HG02852 (cell line): ENCODE measurements at regions not wholly inside any gene's neighbourhood (a gene's known extent, or its start where the extent isn't known, plus 50 kb on each side); places are given as distances from the start of the nearest gene placed in this dataset.
"Not testable (repeated sequence)": the region's sequence is repeated elsewhere in the genome, so short reads cannot be mapped to it uniquely, and the experiment has no call there.

ENCODE experiments used
- ATAC-seq: cut with Tn5 transposase; IDR thresholded peaks from one replicate; pipeline ENCODE4 v1.9.1; 2021; ENCODE audit warnings: mild to moderate bottlenecking, moderate library complexity; ENCODE audit not compliant: unreplicated experiment

- ATAC-seq, result no peak
Measured at GRCh38 chr20:6662309-6662708, 105.2 kb upstream of the BMP2 start.

DNA sequence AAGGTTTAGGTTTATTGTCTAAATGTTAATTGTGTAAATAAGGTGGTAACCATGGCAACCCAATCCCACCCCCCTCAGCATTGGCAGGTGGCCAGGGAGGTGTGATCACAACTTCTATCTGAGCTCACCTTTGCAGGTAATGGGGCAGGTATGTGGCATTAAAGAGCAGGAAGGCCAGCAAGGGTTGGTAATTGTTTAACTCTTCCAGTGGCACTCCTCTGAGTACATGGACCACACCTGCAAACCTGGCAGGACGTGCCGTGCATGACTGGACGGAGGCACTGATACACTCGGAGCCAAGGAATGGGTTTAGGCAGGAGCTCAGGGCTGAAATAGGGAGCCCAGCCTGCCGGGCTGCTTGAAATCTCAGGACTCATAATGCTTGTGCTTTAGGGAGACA is 107.0 kb upstream of the BMP2 start:
- ATAC-seq, result no peak

DNA sequence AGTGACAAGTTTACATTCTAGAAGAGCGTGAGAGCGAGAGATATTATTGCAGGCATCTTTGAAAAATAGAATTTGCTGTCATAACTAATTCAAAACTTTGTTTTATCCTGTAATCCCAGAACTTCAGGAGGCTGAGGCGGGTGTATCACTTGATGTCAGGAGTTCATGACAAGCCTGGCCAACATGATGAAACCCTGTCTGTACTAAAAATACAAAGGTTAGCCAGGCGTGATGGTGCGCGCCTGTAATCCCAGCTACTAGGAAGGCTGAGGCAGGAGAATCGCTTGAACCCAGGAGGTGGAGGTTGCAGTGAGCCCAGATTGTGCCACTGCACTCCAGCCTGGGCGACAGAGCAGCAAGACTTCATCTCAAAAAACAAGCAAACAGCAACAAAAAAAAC is 108.6 kb upstream of the BMP2 start:
- not testable (repeated sequence) for ATAC-seq

DNA sequence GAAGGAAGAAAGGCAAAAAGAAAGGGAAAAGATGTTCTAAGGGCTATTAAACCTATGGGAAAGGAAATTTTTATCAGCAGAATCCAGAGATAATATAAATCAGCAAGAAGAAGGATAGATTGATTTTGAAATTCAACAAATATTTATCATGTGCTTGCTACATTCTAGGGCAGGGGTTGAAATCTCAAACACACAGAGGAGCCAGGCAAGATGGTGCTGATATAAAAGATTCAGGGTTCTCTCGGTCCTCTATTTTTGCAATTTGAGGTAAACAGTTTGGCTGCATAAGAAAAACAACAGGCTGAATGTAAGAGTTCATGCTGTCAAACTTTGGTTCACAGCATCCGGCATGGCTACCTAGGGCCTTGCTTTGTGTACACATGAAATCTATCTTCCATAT is 109.6 kb upstream of the BMP2 start:
- ATAC-seq, result no peak

DNA sequence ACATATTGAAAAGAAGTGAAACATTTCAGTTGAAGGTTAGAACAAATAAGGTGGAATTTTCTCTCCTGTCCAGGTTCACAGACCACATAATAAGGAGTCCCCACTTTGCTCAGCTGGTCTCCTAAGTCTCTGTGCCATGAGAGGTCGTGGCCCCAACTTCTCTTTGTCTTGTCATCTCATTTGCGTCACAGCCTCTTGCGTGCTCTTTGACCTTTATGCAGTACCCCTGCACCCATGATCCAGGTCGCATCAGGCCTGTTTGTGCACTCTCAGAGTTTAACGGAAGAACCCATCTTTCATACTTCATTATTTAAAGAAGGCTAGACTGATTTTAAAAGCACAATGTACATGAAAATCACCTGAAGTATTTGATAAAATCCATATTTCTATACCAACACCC is 110.4 kb upstream of the BMP2 start:
- no peak for ATAC-seq

DNA sequence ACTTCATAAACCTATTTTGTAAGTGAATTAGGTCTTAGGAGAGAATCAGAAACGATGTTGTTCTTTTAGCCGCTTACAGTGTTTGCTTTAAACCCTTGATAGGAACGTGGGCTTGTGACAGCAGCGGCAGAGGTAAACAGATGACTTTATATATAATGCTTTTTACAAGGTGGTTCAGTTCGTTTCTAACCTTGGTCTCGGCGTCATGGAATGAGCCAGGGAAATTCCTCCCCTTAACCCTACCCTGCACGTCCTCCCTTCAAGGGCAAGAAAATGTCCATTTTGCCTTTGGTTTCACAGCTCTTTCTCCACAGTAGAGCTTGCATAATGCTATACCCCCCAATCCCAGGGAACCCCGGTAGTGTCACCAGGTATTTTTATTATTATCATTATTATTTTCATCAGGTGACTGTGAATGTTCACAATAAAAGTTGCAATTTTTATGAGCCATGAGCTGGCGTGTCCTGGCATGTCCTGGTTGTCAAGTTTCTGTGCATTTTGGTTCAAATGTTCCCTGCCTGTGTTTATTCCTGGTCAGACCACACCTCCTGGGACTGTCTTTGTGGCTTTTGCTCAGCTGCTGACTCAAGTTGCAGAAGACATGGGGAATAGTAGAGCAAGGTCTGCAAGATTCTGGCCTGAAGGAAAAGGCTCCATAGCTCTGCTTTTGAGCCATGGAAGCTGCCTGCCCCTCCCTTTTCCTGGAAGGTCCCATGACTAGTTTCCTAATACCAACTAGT is 112.8 kb upstream of the BMP2 start:
- ATAC-seq, result no peak

- ATAC-seq, result no peak
Measured at GRCh38 chr20:6651561-6651960, 115.9 kb upstream of the BMP2 start.

DNA sequence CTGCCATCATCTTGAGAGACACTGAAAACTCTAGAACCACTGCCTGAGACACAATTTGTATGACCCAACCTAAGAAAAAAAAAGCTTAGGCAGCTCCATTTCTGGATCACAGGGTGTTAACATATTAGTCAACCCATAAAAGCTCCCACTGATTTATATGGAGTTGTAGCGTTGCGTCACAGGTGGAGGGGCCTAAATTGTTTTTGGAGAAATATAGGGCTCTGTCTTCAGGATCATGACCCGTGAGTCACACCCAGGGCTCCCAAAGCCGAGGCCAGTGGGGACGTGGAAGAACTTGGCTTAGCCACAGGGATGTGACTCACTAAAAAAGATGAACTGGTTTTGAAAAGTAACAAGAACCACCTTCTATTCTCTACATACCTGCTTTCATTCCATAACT is 116.5 kb upstream of the BMP2 start:
- ATAC-seq, result no peak

DNA sequence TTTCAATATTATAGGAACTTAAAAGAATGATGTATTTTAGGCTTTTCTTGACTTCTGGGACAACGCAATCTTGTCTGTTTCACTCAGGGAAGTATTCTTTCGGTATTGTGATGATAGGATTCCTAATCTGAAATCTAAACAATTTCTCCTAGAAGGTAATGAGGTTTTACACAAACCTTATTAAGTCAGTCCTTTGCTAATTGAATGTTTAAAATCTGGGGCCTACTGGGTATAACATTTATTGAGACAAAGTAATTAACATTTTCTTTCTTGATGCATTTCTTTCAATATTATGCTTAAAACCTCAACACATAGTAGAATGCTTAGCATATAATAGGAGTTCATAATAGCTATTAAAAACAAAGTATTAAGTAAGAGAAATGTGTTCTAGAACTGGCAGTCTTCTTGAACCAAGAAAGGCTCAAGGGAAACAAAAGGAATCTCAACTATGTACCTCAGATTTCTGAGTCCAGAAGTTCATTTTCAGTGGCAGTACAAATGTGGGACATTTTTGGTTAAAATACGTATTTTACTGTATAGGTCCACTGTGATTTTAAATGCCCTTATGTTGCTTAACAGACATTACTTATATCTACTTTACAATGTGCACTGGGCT is 121.4 kb upstream of the BMP2 start:
- ATAC-seq, result no peak

DNA sequence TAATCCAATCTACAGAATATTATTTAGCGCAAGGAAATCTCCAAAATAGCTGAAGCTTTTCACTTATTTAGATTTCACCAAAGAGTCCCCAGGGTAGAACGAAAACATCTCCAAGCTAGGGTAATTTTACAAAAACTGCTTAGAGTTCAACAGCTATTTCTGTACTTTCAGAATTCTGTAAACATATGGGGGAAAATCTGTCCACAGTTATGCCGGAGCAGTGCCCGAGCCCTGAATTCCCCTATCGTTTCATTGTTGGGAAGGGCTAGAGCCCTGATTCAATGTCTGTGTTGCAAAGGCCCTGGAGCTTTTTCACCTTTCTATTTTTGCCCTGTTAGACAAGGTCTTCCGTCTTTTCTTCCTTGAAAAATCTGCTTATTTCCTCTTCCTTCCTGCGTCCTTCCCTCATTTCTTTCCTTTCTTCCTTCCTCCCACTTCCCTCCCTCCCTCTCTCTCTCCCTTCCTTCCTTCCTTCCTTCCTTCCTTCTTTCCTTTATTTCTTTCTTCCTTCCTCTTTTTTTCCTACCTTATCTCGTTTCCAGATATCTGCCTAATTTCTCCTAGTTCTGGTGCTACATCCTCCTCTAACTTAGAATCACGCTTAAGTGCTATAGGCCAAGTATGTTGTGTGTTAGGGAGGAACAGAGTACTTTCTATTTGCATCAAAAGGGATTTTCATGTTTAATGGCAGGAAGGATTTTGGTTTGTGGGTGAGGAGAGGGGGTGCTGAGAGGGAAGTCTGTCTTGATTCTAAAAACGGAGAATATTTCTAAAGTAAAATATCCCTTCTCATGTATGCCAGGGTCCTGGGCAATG is 122.5 kb upstream of the BMP2 start:
- no peak for ATAC-seq

DNA sequence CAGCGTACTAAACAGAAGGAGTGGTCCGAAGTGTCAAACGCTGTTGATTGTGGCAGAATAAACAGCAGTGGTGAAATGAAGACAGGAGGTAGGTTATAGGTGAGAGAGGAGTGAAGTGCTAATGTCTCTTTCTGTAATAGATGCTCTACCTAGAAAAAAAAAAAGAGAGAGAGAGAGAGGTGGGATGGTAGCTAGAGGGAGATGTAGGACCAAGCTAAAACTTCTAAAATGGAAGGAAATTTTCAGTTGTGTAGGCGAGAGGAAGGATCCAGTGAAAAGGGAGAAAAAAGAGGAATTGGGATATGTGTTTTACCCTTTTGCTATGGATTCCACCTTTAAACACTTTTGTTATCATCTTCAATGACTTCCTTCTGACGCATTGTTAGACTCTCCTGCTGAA is 126.5 kb upstream of the BMP2 start:
- ATAC-seq, result no peak

DNA sequence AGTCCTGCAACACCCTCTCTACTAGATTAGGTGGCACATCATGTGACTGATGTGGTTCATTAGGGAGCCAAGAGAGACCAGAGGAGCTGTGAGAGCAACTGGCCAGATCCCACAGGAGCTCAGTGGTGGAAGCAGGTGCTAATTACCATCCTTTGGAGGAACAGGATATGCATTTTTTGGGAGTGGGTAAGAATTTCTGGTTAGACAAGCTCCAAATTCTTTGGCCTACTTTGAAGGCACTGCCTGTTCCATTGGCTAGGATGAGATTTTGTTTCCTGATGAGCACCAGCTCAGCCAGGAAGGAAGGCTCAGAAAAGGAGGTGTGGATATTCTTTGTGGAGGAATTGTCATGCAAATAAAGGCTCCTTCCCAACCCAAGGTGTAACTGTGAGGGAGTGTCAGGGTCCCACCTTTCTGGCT is 130.3 kb upstream of the BMP2 start:
- no peak for ATAC-seq

DNA sequence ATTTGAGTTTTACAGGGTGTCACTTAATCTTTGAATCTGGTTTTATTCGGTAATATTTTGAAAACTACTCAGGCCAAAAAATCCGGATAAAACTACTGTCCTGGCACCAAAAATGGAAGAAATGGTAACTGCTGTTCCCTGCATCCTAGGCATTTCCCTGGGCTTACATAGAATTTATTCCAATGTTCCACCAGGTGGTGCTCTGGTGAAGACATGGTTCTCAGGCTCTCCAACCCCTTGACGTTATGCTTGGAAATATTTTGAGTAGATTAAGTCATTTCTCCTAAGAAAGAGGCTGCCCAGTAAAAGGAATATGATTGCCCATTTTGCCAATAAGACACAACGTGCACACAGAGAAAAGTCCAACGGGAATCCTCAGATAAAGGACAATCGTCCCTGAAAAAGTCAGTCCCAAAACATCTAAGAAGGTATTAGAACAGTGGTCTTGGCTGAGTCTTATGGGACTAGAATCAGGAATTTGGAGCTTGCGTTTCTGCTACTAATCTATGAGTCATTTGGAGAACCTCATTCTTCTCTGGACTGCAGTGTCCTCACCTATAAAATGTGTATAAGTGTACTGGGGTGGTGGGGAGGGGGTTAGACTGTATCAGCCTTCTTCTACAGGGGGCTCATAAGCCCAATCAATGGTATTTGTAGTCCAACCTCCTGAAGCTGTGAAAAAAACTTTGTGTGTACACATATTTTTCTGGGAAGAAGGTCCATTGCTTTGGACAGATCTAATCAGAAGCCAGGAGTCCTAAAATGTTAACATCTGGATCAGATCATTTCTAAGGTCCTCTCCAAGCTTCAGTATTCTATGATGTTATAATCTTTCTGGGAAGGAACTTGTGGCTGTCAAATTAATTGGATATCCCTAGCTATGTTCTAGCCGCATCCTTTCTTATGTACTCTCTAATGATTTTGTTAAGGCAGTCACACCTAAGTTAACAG is 131.0 kb upstream of the BMP2 start:
- no peak for ATAC-seq

DNA sequence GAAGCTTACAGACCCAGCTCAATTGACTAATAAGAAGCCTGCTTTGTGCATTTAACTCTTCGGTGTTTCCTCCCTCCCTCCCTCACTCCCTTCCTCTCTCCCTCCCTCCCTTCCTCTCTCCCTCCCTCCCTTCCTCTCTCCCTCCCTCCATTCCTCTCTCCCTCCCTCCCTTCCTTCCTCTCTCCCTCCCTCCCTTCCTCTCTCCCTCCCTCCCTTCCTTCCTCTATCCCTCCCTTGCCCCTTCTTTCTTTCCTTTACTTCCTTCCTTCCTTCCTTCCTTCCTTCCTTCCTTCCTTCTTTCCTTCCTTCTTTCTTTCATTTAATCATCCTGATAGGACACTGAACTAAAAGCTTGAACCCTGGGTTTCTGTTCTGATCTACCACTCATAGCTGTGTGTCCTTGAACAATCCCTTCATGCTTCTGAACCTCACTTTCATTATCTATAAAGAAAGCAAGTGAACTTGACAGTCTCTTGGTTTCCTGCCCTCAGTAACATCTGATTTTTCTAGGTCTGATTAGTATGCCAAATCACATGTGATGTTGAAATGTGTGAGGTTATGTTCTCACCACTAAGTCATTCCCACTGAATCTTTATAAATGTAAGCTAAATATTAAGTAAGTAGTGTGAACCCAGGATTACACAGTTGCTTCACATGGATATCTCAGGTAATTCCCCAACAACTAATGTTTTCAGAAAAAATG is 132.3 kb upstream of the BMP2 start:
- ATAC-seq, result no peak

- ATAC-seq, result no peak
Measured at GRCh38 chr20:6632187-6632586, 135.3 kb upstream of the BMP2 start.

DNA sequence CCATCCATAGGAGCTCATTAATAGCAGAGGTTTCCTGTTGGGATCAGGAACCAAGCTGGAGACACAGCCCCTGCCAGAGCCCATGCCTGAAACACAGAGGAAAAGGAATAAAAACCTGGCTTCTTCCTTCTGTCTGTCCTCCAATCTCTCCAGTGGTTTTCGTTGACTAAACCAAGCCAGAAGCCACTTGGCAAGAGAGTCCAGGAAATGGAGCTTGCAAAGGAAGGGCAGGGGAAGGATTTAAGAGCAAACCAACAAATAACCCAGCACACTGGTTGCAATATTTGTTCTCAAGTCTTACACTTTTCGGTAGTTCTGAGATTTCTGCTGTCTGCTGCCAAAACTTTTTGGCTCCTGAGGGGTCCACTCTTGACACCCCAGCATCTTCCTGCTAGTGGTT is 137.0 kb upstream of the BMP2 start:
- no peak for ATAC-seq

- ATAC-seq, result no peak
Measured at GRCh38 chr20:6629564-6629963, 137.9 kb upstream of the BMP2 start.

DNA sequence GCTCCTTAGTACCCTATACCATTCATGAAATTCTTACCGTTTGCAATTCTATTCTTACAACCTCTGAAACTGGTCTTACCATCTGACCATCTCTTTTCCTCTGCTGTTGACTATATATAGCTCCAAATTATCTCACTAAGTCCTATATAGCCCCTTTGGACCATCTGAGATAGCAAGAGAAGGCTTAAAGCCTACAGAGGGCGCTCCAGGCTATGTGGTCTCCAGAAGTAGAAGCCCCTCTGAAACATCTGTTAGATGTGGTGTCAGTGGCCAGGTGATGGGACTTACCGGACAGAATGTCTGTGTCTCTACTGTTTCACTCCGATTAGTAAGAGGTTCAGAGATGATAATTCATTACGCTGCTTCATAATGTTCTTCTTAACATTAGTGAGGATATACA is 140.7 kb upstream of the BMP2 start:
- ATAC-seq, result no peak

- peak; percentile 95 for ATAC-seq
Measured at GRCh38 chr20:6623989-6624388, 143.5 kb upstream of the BMP2 start.

DNA sequence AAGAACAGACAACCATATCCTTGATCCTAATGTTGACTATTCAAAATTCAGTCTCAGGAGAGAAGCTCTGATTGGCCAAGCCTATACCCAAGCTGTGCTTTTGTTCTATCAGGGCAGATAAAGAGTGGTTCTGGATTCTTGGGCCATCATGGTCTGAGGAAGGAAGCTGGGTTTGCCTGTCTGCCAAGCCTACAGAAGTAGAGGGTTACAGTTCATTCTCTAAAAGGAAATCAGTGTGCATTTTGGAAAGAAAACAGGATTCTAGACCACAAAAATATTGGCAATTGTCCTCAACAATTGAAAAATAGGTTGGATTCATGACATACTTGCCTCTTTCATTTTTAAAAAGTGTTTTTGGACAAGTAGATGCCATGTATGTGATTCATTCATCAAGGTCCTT is 145.4 kb upstream of the BMP2 start:
- no peak for ATAC-seq
